Kidney (tissue), 13 donors: ENCODE measurements at regions not wholly inside any gene's neighbourhood (a gene's known extent, or its start where the extent isn't known, plus 50 kb on each side); places are given as distances from the start of the nearest gene placed in this dataset.
A peak's percentile ranks its signal among the peaks of the same experiment; 100 is the strongest.

Experiments used
- DNase-seq, 5 donors: peaks; one replicate each; pipeline ENCODE4 v3.0.0-alpha.2; 2013 to 2020
- FAIRE-seq: peaks from 2 replicates; lab custom pipeline; 2012; peaks lifted over from hg19 to GRCh38; lab: Jason Lieb, UNC
- H3K27ac ChIP-seq, 2 donors: one replicate each; pipeline ENCODE4 v1.7.0; 2013; ENCODE audit warnings: low read depth in 2 of 2, low read length in 2 of 2, inconsistent platforms in 1 of 2
- H3K27me3 ChIP-seq: one replicate; pipeline ENCODE4 v1.7.1; 2013; ENCODE audit warnings: low read length, inconsistent platforms; ENCODE audit not compliant: control insufficient read depth, insufficient read depth
- H3K36me3 ChIP-seq, 3 donors: one replicate each; pipeline versions ENCODE4 v1.7.0 to v1.7.1; 2013; ENCODE audit warnings: low read length in 3 of 3, control low read depth in 1 of 3, inconsistent platforms in 1 of 3; ENCODE audit not compliant: insufficient read depth in 3 of 3, control insufficient read depth in 2 of 3
- H3K4me1 ChIP-seq, 3 donors: one replicate each; pipeline versions ENCODE4 v1.7.0 to v1.7.1; 2013; ENCODE audit warnings: low read length in 3 of 3, inconsistent platforms in 1 of 3, low read depth in 1 of 3; ENCODE audit not compliant: control insufficient read depth in 2 of 3, insufficient read depth in 2 of 3
- H3K4me3 ChIP-seq, 3 donors: one replicate each; pipeline versions ENCODE4 v1.7.0 to v1.8.1; 2013; ENCODE audit warnings: low read length in 3 of 3, control low read depth in 1 of 3, inconsistent platforms in 1 of 3
- H3K9ac ChIP-seq, 3 donors: one replicate each; pipeline versions ENCODE4 v1.7.0 to v1.7.1; 2013; ENCODE audit warnings: low read length in 3 of 3, control low read depth in 1 of 3, inconsistent platforms in 1 of 3
- H3K9me3 ChIP-seq, 3 donors: one replicate each; pipeline versions ENCODE4 v1.7.0 to v1.7.1; 2013; ENCODE audit warnings: low read length in 3 of 3, control low read depth in 1 of 3, inconsistent platforms in 1 of 3; ENCODE audit not compliant: control insufficient read depth in 2 of 3, insufficient read depth in 1 of 3
- intact Hi-C: fragments of 100-400 bp; cut with DNase I; formaldehyde crosslinking; loops from one replicate; pipeline ENCODE4 v1.11.1; 2022
- TF ChIP-seq, protein P1 (sequence below): IDR thresholded peaks from 3 replicates; pipeline ENCODE4 v1.5.1; 2012; ENCODE audit warnings: mild to moderate bottlenecking, moderate library complexity, borderline replicate concordance; ENCODE audit not compliant: insufficient read depth; ENCODE audit errors: extremely low read depth
- donor health status: control.
- donor health status: control.
- donor health status: control.
- donor health status: control.
- donor health status: control.
- donor health status: DM: yes; HTN: yes; CAD: no.
- donor health status: Normal renal cell carcinoma (clear cell type).

DNA sequence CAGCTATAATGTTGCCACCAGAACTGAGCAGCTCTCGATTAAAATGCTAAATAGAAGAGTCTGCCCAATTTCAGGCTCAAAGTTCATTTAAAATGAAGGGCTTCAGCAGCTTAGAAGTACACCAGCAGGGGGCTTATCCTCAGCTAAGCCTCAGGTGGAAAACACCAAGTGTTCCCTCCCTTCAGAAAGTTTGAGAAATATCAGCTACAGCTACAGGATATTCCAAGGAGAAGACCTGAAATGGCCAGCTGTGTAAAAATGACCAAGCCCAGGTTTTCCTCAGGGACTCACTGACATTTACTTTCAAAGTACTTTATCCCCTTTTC lies 395.4 kb downstream of the DTWD2 start:
- H3K36me3 ChIP-seq: no peaks in the 10 kb centered on the region
- no peaks in the 10 kb centered on the region for H3K9me3 ChIP-seq
- H3K4me3 ChIP-seq: no peak overlapping the region
- no peak overlapping the region for H3K27ac ChIP-seq
- FAIRE-seq (no peak), DNase-seq (no peak)
- no peaks in the 10 kb centered on the region for H3K27me3 ChIP-seq
- intact Hi-C loops: no loop called here
- TF ChIP-seq, protein P1, sequence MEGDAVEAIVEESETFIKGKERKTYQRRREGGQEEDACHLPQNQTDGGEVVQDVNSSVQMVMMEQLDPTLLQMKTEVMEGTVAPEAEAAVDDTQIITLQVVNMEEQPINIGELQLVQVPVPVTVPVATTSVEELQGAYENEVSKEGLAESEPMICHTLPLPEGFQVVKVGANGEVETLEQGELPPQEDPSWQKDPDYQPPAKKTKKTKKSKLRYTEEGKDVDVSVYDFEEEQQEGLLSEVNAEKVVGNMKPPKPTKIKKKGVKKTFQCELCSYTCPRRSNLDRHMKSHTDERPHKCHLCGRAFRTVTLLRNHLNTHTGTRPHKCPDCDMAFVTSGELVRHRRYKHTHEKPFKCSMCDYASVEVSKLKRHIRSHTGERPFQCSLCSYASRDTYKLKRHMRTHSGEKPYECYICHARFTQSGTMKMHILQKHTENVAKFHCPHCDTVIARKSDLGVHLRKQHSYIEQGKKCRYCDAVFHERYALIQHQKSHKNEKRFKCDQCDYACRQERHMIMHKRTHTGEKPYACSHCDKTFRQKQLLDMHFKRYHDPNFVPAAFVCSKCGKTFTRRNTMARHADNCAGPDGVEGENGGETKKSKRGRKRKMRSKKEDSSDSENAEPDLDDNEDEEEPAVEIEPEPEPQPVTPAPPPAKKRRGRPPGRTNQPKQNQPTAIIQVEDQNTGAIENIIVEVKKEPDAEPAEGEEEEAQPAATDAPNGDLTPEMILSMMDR: no peak
- H3K4me1 ChIP-seq: no peaks in the 10 kb centered on the region
- no peak overlapping the region for H3K9ac ChIP-seq

DNA sequence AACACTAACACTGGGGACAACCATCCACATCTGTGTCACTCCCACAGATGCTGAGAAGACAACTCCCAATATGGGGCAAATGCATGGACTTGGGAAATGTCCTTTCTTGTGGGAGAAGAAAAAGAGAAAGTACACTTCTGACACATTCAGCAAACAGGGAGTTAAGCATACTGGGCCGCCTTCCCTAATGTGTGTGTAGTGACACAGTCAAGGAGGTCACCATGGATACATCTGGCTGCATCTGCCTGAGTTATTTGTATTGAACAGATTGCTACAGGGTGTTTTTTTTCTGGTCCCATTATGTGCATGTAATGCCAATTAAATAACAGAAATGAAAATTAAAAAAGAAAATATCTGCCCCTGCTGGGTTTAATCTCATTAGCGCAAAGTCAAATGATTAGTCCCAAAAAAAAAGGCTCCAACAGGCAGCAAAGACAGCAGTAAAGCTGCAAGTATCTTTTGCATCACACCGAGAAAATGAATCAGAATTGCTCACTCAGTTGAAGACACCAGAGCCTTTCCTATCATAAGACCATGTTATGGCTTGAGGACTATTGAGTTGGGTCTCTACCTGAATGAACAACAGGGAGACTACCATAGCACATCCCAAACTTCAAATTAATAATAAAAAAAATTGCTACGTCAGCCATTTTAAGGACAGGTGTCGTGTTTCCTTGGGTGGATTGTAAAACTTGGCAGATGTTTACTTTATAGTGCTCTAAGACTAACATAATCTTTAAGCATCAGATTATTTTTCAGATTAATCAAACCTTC lies 395.9 kb downstream of the DTWD2 start:
- no peak for FAIRE-seq
- DNase-seq: peak in 2 of 5 donors; percentile 16 to 31
- intact Hi-C loops: no loop called here

DNA sequence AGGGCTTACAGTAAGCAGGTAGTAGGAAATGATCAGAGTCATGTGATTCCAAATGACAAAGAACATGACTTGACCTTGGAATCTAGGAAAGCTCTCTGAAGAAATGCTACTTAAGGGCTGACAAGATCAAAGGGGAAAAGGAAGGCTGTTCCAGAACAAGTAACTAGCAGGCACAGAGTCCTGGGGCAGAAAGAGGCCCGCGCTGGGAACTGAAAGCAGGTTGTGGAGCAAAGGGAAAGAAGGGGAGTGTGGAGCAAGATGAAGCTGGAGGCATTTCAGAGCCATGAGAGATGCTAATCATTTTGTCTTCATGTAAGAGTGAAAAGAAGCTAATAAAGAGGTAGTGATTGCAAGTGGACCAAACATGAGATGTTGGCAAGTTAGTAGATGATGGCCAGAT lies 397.5 kb downstream of the DTWD2 start:
- H3K27ac ChIP-seq: no peak overlapping the region
- no peaks in the 10 kb centered on the region for H3K4me1 ChIP-seq
- DNase-seq (no peak), FAIRE-seq (no peak)
- no peaks in the 10 kb centered on the region for H3K36me3 ChIP-seq
- no peaks in the 10 kb centered on the region for H3K9me3 ChIP-seq
- no peak overlapping the region for H3K4me3 ChIP-seq
- no peak overlapping the region for H3K9ac ChIP-seq
- TF ChIP-seq, protein P1: no peak
- no peaks in the 10 kb centered on the region for H3K27me3 ChIP-seq
- intact Hi-C loops: no loop called here

More for the DNA sequence above, 395.9 kb downstream of the DTWD2 start:
- H3K27me3 ChIP-seq: no peaks in the 10 kb centered on the region
- H3K9me3 ChIP-seq: no peaks in the 10 kb centered on the region
- H3K4me1 ChIP-seq: no peaks in the 10 kb centered on the region
- H3K27ac ChIP-seq: no peak overlapping the region
- TF ChIP-seq, protein P1: no peak
- no peaks in the 10 kb centered on the region for H3K36me3 ChIP-seq
- no peak overlapping the region for H3K4me3 ChIP-seq
- no peak overlapping the region for H3K9ac ChIP-seq
